ENCODE measurements at regions not wholly inside any gene's neighbourhood (a gene's known extent, or its start where the extent isn't known, plus 50 kb on each side); places are given as distances from the start of the nearest gene placed in this dataset.

DNA sequence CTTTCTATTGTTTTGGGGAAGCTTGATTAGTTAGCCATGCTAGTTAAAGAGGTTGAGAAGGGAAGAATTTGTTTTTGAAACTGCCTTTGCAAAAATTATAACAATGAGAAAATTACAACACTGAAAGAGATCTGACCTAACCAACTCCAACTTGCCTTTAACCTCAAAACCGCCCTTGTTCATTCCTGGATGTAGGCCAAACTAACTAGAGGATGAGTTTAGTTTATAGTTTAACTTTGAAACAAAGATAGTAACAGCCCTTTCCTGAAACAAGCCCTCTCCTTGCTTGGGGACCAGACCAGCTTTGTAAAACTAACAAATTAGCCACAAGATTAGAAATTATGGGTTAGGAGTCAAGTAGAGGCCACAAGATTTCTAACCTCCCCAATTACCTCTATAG is 713.9 kb downstream of the CPS1 start:
- no peak overlapping the region for H3K27ac Mint-ChIP-seq (ENCODE audit: low read depth, unreplicated experiment)
- DNase-seq (ENCODE audit: unreplicated experiment): no peak
- H3K4me3 Mint-ChIP-seq (ENCODE audit: unreplicated experiment): no peak overlapping the region
- intact Hi-C loops (cut with micrococcal nuclease): no loop called here
- H3K4me1 Mint-ChIP-seq (ENCODE audit: insufficient read depth, unreplicated experiment): no peaks in the 10 kb centered on the region
- ChIA-PET POLR2A (no interaction called here), CTCF (interaction anchor here (0.6 kb wide), 1 partner anchor 1375 kb away, joined by 3 read pairs; no protein-coding TSS in a partner anchor)
- peaks cover 7% of the 10 kb centered on the region for H3K36me3 Mint-ChIP-seq (ENCODE audit: insufficient read depth, unreplicated experiment)
- H3K9me3 Mint-ChIP-seq (ENCODE audit: unreplicated experiment): no peaks in the 10 kb centered on the region
- H3K27me3 Mint-ChIP-seq (ENCODE audit: insufficient read depth, unreplicated experiment): peaks cover 4% of the 10 kb centered on the region
- BruUV-seq (replicated peaks): no TSS peak
- TF ChIP-seq, protein P1, sequence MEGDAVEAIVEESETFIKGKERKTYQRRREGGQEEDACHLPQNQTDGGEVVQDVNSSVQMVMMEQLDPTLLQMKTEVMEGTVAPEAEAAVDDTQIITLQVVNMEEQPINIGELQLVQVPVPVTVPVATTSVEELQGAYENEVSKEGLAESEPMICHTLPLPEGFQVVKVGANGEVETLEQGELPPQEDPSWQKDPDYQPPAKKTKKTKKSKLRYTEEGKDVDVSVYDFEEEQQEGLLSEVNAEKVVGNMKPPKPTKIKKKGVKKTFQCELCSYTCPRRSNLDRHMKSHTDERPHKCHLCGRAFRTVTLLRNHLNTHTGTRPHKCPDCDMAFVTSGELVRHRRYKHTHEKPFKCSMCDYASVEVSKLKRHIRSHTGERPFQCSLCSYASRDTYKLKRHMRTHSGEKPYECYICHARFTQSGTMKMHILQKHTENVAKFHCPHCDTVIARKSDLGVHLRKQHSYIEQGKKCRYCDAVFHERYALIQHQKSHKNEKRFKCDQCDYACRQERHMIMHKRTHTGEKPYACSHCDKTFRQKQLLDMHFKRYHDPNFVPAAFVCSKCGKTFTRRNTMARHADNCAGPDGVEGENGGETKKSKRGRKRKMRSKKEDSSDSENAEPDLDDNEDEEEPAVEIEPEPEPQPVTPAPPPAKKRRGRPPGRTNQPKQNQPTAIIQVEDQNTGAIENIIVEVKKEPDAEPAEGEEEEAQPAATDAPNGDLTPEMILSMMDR (IDR thresholded peaks at IDR 0.05; ENCODE audit: unreplicated experiment): no peak

DNA sequence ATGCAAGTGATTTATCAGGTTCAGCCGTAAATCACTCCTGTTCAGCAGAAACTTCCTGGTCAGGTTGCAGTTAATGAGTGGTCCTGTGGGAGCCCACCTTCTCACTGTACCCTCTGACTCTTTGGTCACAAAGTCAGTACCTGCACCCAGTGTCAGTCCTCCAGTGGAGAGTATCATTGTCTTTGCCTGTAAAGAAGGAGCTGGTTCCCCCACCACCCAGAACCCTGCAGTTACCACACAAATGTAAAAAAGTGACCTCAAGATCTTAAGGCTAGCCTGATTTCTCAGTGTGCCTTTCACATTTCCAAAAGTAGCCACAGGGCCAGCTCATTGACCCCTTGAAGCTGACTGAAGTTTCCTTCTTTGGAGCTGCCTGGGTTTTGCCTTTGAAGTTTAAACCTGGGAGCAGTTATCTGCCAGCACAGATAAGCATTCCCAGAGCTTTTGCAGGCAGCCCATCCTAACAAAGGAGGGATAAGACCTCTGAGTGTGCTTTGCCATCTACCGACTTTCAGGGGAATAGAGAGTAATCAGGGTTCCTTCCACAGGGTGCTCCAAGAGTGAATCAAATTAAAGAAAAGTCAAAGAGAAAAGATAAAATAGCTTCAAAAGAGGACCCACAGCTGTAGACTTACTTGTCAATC is 725.2 kb downstream of the CPS1 start:
- Mint-ChIP-seq H3K9me3 (ENCODE audit: unreplicated experiment) (no peaks in the 10 kb centered on the region), H3K36me3 (ENCODE audit: insufficient read depth, unreplicated experiment) (no peaks in the 10 kb centered on the region), H3K27ac (ENCODE audit: low read depth, unreplicated experiment) (no peak overlapping the region), H3K4me3 (ENCODE audit: unreplicated experiment) (no peak overlapping the region), H3K27me3 (ENCODE audit: insufficient read depth, unreplicated experiment) (peaks cover 60% of the 10 kb centered on the region), H3K4me1 (ENCODE audit: insufficient read depth, unreplicated experiment) (no peaks in the 10 kb centered on the region)
- ChIA-PET POLR2A (no interaction called here), CTCF (interaction anchor here (1.3 kb wide), 1 partner anchor 49 kb away, joined by 3 read pairs; no protein-coding TSS in a partner anchor)
- no TSS peak for BruUV-seq (replicated peaks)
- TF ChIP-seq, protein P1 (IDR thresholded peaks at IDR 0.05; ENCODE audit: unreplicated experiment): no peak
- no peak for DNase-seq (ENCODE audit: unreplicated experiment)
- intact Hi-C loops (cut with micrococcal nuclease): no loop called here

DNA sequence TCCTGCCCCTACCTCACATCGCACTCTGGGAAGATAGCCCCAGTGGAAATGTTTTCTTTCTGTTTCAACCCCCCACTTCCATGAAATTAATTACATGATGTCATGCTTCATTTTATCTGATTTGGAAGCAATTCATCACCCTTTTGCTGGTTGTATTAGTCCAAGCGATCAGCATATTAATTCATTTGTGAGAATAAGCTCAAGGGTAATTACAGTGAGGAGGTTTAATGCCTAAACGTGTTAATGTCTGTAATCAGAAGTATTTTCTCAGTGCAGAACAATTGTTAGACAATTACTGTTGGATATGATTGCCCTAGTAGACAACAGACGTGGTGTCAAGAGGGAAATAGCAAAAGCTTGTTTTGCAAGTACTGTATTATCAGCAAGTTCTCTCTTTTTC is 746.3 kb downstream of the CPS1 start:
- H3K4me1 Mint-ChIP-seq (ENCODE audit: insufficient read depth, unreplicated experiment): no peaks in the 10 kb centered on the region
- TF ChIP-seq, protein P1 (IDR thresholded peaks at IDR 0.05; ENCODE audit: unreplicated experiment): no peak
- peaks cover 6% of the 10 kb centered on the region for H3K36me3 Mint-ChIP-seq (ENCODE audit: insufficient read depth, unreplicated experiment)
- no peak overlapping the region for H3K4me3 Mint-ChIP-seq (ENCODE audit: unreplicated experiment)
- DNase-seq (ENCODE audit: unreplicated experiment): no peak
- peaks cover 68% of the 10 kb centered on the region for H3K27me3 Mint-ChIP-seq (ENCODE audit: insufficient read depth, unreplicated experiment)
- POLR2A ChIA-PET: interaction anchor here (0.7 kb wide), 1 partner anchor 13 kb away, joined by 3 read pairs; no protein-coding TSS in a partner anchor
- H3K9me3 Mint-ChIP-seq (ENCODE audit: unreplicated experiment): no peaks in the 10 kb centered on the region
- intact Hi-C loops (cut with micrococcal nuclease): no loop called here
- no peak overlapping the region for H3K27ac Mint-ChIP-seq (ENCODE audit: low read depth, unreplicated experiment)
- BruUV-seq (replicated peaks): no TSS peak
- CTCF ChIA-PET: no interaction called here

DNA sequence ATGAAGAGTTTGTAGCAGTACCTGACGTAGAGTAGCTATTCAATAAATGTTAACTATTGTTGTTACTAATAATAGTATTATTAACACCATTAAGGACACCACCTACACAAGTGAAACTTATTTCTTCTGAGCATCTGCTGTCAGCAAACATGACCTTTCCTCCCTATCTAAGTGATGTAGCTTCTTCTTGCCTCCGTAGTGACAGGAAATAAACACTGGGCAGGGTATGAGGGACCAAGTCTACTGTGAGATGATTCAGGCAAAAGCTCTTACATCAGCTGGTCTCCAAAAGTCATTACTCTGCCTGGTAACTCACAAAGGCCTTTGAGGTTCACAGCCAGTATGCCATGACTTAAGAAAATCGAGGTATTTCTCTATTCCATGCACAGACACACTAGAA is 750.5 kb downstream of the CPS1 start:
- intact Hi-C loops (cut with micrococcal nuclease): no loop called here
- TF ChIP-seq, protein P1 (IDR thresholded peaks at IDR 0.05; ENCODE audit: unreplicated experiment): no peak
- no peak for DNase-seq (ENCODE audit: unreplicated experiment)
- Mint-ChIP-seq H3K27ac (ENCODE audit: low read depth, unreplicated experiment) (no peak overlapping the region), H3K27me3 (ENCODE audit: insufficient read depth, unreplicated experiment) (peaks cover 49% of the 10 kb centered on the region), H3K4me1 (ENCODE audit: insufficient read depth, unreplicated experiment) (no peaks in the 10 kb centered on the region), H3K36me3 (ENCODE audit: insufficient read depth, unreplicated experiment) (peaks cover 6% of the 10 kb centered on the region), H3K9me3 (ENCODE audit: unreplicated experiment) (no peaks in the 10 kb centered on the region), H3K4me3 (ENCODE audit: unreplicated experiment) (no peak overlapping the region)
- ChIA-PET CTCF (no interaction called here), POLR2A (no interaction called here)
- BruUV-seq (replicated peaks): no TSS peak

All from MCF 10A (cell line).